ENCODE measurements at regions not wholly inside any gene's neighbourhood (a gene's known extent, or its start where the extent isn't known, plus 50 kb on each side); places are given as distances from the start of the nearest gene placed in this dataset.

DNA sequence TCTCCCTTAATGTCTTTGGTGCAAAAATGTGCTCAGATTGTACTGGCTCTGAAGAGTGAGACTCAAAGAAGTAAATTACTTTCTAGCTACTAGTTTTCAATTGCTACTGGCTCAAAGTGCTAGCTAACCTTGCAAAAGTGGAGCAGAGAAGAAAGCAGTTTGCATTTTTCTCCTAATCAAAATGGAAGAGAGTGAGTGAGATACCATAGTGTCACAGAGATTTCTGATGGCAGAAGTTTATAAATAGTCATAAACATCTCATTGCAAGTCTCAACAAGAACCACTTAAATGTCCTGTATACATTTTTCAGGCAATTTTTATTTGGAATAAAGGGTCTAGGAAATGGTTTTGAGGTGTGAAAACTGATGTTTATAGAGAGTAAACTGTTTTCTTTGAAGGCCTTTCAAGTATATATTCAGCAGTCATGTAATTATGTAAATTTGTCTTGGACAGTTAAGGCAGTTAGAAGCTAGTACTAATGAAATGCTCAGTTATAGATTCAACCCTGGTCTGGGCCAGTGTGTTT, 237.7 kb upstream of the GOLIM4 start:
- no peak for TF ChIP-seq CTCF (IDR thresholded peaks at IDR 0.05)
- no peak for TF ChIP-seq POLR2A (IDR thresholded peaks at IDR 0.05)

All from testis (tissue), 2 donors.